Activated CD4-positive, alpha-beta T cell treated with anti-CD3 and anti-CD28 coated beads for 36 hours (primary cell): ENCODE measurements at regions not wholly inside any gene's neighbourhood (a gene's known extent, or its start where the extent isn't known, plus 50 kb on each side); places are given as distances from the start of the nearest gene placed in this dataset.

Experiments used
- ATAC-seq: fragments of 200-7000 bp; cut with Tn5 transposase; one replicate; pipeline ENCODE4 v1.10.0; 2021; ENCODE audit warnings: mild to moderate bottlenecking, moderate library complexity
- CTCF ChIA-PET: fragments of 350-600 bp; sonication (Branson Sonifier 250); formaldehyde crosslinking; loops from one replicate; lab custom pipeline; 2021; ENCODE audit warnings: antibody characterized with exemption; lab: Charles Lee
- POLR2A ChIA-PET: fragments of 350-600 bp; sonication (Branson Sonifier 250); formaldehyde crosslinking; loops from one replicate; lab custom pipeline; 2021; ENCODE audit warnings: antibody characterized with exemption, inconsistent platforms; lab: Charles Lee
- DNase-seq: peaks from one replicate; pipeline ENCODE4 v3.0.0-alpha.2; 2020
- H3K27ac Mint-ChIP-seq: one replicate; pipeline ENCODE4 v1.8.0; 2021; ENCODE audit warnings: mixed read lengths
- H3K27me3 Mint-ChIP-seq: one replicate; pipeline ENCODE4 v1.8.0; 2021; ENCODE audit warnings: mixed read lengths
- H3K36me3 Mint-ChIP-seq: one replicate; pipeline ENCODE4 v1.8.0; 2021; ENCODE audit warnings: low read depth, mixed read lengths
- H3K4me1 Mint-ChIP-seq: one replicate; pipeline ENCODE4 v1.8.0; 2021; ENCODE audit warnings: mixed read lengths
- H3K4me3 Mint-ChIP-seq: one replicate; pipeline ENCODE4 v1.8.0; 2021; ENCODE audit warnings: mild to moderate bottlenecking, moderate library complexity, mixed read lengths
- H3K9me3 Mint-ChIP-seq: one replicate; pipeline ENCODE4 v1.8.0; 2021; ENCODE audit warnings: low read depth, mixed read lengths
- intact Hi-C, 2 experiments: fragments of 100-400 bp; cut with DNase I in 1 of 2; cut with micrococcal nuclease in 1 of 2; formaldehyde crosslinking; loops; one replicate each; pipeline versions ENCODE4 v1.14.2 to v1.15.1; 2022 to 2024; cut with DNase I, micrococcal nuclease

DNA sequence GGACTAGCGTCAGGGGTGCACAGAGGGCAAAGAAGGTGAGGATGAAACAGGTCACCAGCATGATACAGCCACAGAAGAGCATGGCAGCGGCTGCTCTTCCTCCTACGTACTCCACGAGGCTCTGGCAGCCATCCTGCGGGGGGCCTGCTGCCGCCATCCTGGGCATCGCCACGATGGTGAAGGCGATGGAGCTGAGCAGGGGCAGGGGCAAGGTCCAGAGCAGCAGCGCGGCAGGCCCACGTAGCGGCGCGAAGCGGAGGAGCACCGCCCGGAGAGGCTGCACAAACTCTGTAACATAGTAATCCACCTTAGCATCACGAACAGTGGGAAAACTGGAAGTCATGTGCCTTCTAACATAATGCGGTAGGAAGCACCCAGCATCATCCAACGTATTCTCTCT is 491.6 kb downstream of the PYDC2 start:
- no peak overlapping the region for H3K27ac Mint-ChIP-seq
- ATAC-seq: no peak
- H3K36me3 Mint-ChIP-seq: no peaks in the 10 kb centered on the region
- no peak for DNase-seq
- H3K9me3 Mint-ChIP-seq: no peaks in the 10 kb centered on the region
- ChIA-PET POLR2A (no interaction called here), CTCF (no interaction called here)
- H3K27me3 Mint-ChIP-seq: no peaks in the 10 kb centered on the region
- no peak overlapping the region for H3K4me3 Mint-ChIP-seq
- intact Hi-C loops: no loop called here
- no peaks in the 10 kb centered on the region for H3K4me1 Mint-ChIP-seq

DNA sequence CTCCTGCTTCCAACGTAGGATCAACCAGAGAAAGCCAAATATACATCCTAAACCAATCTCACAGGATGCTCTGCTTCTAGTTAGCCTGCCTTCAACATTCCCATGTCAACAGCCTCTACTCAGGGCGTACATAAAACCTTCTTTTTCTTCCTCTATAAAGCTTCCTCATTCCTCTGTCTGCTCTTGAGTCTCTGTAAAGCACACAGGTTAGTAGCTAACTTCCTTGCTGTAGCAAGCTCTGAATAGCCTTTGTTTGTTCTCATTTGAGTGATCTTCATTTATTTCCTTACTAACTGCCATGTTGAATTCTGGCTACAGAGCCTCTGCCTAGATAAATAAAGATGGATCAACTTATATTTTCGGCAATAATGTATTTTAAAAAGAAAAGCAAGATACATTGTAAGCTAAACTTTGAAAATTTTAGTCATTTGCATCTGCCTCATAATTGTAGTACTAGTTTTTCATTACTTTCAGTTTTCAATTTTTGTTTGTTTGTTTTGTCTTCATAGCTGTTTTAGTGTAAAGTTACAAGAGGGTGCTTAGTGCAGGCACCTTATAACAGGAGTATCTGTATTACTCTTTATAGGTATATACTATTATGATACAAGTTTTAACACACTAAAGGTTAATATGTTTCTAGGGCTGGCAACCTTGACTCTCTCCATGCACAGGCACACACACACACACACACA is 498.2 kb downstream of the PYDC2 start:
- H3K36me3 Mint-ChIP-seq: no peaks in the 10 kb centered on the region
- ChIA-PET POLR2A (no interaction called here), CTCF (no interaction called here)
- H3K4me3 Mint-ChIP-seq: no peak overlapping the region
- no peaks in the 10 kb centered on the region for H3K4me1 Mint-ChIP-seq
- no peaks in the 10 kb centered on the region for H3K9me3 Mint-ChIP-seq
- no peak overlapping the region for H3K27ac Mint-ChIP-seq
- ATAC-seq (no peak), DNase-seq (no peak)
- H3K27me3 Mint-ChIP-seq: no peaks in the 10 kb centered on the region
- intact Hi-C loops: no loop called here

DNA sequence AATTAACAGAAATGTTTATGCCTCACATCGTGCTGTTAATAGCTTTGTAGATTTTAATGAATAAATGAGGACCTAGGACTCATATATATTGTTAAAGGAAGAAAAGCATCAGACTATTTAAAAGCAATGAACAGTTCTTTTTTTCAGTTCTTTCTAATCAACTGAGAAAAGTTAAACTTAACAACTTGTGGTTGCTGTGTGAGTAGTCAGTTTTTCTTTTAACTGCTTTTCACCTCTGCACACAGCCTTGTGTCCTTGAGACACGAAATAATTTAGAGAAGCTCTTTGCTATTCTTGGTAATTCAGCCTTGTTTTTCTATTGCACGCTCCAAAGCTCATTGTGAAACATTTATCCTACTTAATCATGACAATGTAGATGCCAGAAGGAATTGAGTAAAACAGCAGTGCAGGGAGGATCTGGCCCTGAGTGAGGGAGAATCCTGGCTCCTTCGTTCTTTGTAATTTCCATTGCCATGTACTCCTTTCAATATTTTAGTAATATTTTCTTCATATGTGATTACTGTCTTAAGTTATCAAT is 499.0 kb downstream of the PYDC2 start:
- no peak overlapping the region for H3K27ac Mint-ChIP-seq
- H3K4me3 Mint-ChIP-seq: no peak overlapping the region
- ATAC-seq (no peak), DNase-seq (no peak)
- ChIA-PET CTCF (no interaction called here), POLR2A (interaction anchor here (0.6 kb wide), 1 partner anchor 254 kb away, joined by 3 read pairs; no protein-coding TSS in a partner anchor)
- no peaks in the 10 kb centered on the region for H3K9me3 Mint-ChIP-seq
- H3K4me1 Mint-ChIP-seq: no peaks in the 10 kb centered on the region
- intact Hi-C loops: no loop called here
- no peaks in the 10 kb centered on the region for H3K27me3 Mint-ChIP-seq
- no peaks in the 10 kb centered on the region for H3K36me3 Mint-ChIP-seq

DNA sequence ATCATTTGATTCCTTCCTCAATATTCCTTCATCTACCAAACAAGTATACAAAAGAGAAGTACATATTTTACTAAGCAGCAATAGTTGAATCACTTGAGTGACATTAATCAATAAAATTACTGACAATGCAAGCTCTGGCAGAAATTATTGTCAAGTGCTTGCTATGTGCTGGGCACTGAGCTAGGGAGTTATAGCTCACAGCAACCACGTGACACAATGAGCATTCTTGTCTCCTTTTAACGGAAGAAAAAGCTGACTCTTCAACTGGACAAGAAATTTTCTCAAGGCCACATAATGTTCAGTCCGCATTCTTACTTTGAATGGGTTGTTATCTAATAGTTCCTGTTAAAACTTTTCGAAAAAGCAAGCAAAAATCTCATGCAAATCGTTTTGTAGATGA is 500.1 kb downstream of the PYDC2 start:
- DNase-seq (no peak), ATAC-seq (no peak)
- H3K36me3 Mint-ChIP-seq: no peaks in the 10 kb centered on the region
- no peaks in the 10 kb centered on the region for H3K9me3 Mint-ChIP-seq
- POLR2A ChIA-PET: no interaction called here
- H3K27me3 Mint-ChIP-seq: no peaks in the 10 kb centered on the region
- intact Hi-C loops: no loop called here
- no peaks in the 10 kb centered on the region for H3K4me1 Mint-ChIP-seq
- H3K4me3 Mint-ChIP-seq: no peak overlapping the region
- H3K27ac Mint-ChIP-seq: no peak overlapping the region
- CTCF ChIA-PET: no interaction called here

DNA sequence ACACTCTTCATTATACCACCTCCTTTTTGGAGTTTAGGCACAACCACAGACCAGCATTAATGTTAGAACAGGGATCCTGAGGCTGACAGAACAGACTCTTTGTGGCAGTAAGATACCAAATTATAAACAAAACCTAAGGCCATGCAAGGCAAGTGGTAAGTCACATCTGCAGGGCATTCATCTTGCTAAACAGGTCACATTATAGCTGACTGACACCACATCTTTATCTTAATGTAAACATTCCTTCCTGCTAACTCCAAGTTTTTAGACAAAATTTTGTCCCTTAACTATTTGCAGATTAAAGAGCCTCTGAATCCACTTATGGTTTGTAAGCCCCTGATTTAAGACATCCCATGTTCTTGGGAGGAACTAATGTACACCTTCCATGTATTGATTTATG is 500.6 kb downstream of the PYDC2 start:
- Mint-ChIP-seq H3K4me3 (no peak overlapping the region), H3K4me1 (no peaks in the 10 kb centered on the region), H3K9me3 (no peaks in the 10 kb centered on the region), H3K27ac (no peak overlapping the region), H3K27me3 (no peaks in the 10 kb centered on the region), H3K36me3 (no peaks in the 10 kb centered on the region)
- intact Hi-C loops: no loop called here
- no peak for DNase-seq
- CTCF ChIA-PET: no interaction called here
- POLR2A ChIA-PET: no interaction called here
- ATAC-seq: no peak

DNA sequence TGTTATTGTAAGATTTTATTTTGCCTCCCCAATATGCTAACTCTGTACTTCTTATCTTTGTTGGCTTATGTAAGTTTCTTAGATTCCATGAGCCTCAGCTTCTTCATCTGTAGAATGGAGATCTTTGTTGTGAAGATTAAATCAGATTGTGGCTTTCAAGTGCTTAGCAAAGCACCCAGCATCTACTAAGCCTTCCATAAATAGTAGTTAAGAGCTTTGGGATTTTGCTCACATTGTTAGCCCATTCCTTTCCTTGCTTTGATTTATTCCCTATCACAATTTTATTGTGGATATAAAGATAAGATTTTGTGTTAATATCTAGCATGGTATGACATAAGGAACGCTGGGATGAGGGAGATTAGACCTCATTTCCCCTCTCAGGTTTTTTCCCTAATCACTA is 501.4 kb downstream of the PYDC2 start:
- no peak overlapping the region for H3K4me3 Mint-ChIP-seq
- CTCF ChIA-PET: no interaction called here
- no peak overlapping the region for H3K27ac Mint-ChIP-seq
- DNase-seq: no peak
- ATAC-seq: no peak
- H3K9me3 Mint-ChIP-seq: no peaks in the 10 kb centered on the region
- no peaks in the 10 kb centered on the region for H3K36me3 Mint-ChIP-seq
- POLR2A ChIA-PET: no interaction called here
- no peaks in the 10 kb centered on the region for H3K27me3 Mint-ChIP-seq
- intact Hi-C loops: no loop called here
- no peaks in the 10 kb centered on the region for H3K4me1 Mint-ChIP-seq

DNA sequence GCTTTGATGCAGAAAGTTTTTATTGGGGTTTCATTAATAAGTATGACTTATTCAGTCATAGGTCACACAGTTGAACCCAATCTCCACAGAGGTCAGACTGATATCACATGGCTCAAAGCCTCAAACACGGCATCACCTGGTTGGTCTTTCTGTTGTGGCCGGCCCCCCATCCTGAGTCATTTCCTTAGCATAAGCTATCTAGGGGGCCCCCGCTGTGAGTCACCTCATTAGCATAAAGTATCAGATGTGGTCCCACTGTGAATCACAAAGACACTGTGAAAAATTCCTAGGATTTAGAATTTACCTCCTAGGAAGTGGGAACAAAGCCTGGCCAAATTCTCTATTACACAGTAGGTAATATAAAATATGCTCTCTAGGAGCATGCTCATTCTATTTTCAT is 502.2 kb downstream of the PYDC2 start:
- H3K4me1 Mint-ChIP-seq: no peaks in the 10 kb centered on the region
- CTCF ChIA-PET: no interaction called here
- H3K27me3 Mint-ChIP-seq: no peaks in the 10 kb centered on the region
- intact Hi-C loops: no loop called here
- POLR2A ChIA-PET: no interaction called here
- ATAC-seq (no peak), DNase-seq (no peak)
- H3K9me3 Mint-ChIP-seq: no peaks in the 10 kb centered on the region
- H3K4me3 Mint-ChIP-seq: no peak overlapping the region
- no peaks in the 10 kb centered on the region for H3K36me3 Mint-ChIP-seq
- no peak overlapping the region for H3K27ac Mint-ChIP-seq

DNA sequence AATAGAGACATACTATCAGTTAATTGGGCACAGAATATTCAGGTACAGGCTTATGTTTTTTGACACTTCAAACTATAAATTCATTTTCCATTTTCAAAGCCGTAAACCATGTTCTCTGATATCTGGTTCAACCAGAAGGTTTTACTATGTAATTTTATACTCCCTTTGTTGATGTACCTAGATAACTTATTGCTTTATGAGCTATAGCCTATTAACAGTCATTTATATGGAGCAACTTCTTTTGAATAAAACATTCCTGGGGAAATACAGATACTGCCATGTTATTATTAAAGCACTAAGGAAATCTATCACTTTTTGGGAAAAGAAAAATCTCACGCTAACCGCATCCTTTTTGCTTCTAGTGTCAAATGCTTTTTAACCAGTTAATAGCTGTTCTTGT is 505.6 kb downstream of the PYDC2 start:
- no peaks in the 10 kb centered on the region for H3K36me3 Mint-ChIP-seq
- CTCF ChIA-PET: no interaction called here

DNA sequence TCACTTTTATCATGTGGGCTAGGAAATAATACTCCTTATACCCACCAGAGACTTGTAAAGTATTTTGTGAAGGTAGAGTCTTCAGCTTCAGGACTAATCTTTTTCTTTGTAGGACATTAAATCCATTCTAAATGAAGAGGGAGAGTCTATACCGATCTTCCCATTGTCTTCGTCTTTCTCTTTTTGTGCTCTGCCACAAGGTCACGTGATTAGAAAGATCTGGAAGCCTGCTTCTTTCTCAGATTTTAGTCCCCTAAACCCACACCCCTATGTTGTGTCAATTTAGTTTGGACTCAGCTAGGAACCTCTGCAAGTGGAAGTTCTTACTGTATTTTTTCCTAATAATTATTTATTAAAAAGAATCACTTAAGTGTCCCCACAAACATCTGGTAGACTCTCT is 507.3 kb downstream of the PYDC2 start:
- Mint-ChIP-seq H3K27ac (no peak overlapping the region), H3K36me3 (no peaks in the 10 kb centered on the region), H3K4me1 (no peaks in the 10 kb centered on the region), H3K27me3 (no peaks in the 10 kb centered on the region), H3K4me3 (no peak overlapping the region), H3K9me3 (no peaks in the 10 kb centered on the region)
- DNase-seq (no peak), ATAC-seq (no peak)
- intact Hi-C loops: no loop called here
- POLR2A ChIA-PET: no interaction called here
- CTCF ChIA-PET: no interaction called here

More for the DNA sequence above, 505.6 kb downstream of the PYDC2 start:
- intact Hi-C loops: no loop called here
- POLR2A ChIA-PET: no interaction called here
- Mint-ChIP-seq H3K4me1 (no peaks in the 10 kb centered on the region), H3K27ac (no peak overlapping the region), H3K4me3 (no peak overlapping the region), H3K9me3 (no peaks in the 10 kb centered on the region), H3K27me3 (no peaks in the 10 kb centered on the region)
- no peak for DNase-seq
- no peak for ATAC-seq

DNA sequence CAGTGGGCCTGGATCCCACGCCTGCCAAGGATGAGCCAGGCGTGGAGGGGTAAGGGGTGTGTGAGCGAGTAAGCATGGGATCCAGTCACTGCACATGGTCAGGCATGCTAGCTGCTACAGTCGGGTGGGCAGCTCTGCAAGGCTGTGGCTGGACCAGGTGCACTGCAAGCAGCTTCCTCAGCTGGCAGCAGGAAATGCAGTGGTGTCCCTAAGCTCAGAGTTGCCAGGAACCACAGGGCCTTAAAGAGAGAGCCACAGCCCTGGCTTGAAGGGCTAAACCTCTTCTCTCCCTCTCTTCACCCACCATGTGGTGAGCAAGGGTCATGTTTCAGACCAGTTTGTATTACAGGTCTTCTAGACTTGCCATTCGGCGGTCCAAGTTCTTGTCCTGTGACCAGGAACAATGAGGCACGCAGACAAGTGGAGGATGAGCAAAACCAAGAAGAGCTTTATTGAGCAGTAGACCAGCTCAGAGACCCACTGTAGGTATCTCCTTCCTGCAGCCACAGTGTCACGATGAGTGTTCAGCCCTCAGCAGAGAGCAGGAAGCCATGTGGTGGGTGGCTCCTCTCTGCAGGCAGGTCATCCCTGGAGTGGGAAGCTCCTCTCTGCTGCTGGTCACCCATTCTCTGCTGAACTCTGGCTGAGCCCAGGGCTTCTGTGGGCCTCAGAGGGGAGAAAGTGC is 511.9 kb downstream of the PYDC2 start:
- CTCF ChIA-PET: interaction anchor here (0.7 kb wide), 1 partner anchor 142 kb away, joined by 3 read pairs; no protein-coding TSS in a partner anchor
- H3K4me1 Mint-ChIP-seq: no peaks in the 10 kb centered on the region
- peaks cover 2% of the 10 kb centered on the region for H3K9me3 Mint-ChIP-seq

DNA sequence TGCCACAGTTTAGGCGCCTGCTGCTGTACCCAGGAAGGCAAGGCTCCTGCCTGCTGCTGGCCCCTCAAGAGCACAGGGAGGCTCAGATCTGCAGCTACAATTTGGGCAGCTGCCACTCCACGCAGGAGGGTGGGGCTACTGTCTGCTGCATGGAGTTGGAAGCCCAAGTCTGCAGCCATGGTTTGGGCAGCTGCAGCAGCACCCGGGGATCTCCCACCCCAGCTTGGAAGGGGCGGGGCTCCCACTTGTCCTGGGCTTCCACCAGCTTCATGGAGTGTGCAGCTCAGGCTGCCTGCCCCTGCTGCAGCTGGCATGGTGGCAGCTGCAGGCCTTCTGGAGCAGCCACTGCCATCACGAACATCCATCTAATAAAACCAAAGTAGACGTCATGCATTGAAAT is 512.9 kb downstream of the PYDC2 start:
- Mint-ChIP-seq H3K9me3 (peaks cover 5% of the 10 kb centered on the region), H3K27ac (no peak overlapping the region), H3K4me3 (no peak overlapping the region), H3K4me1 (no peaks in the 10 kb centered on the region), H3K36me3 (no peaks in the 10 kb centered on the region), H3K27me3 (no peaks in the 10 kb centered on the region)
- DNase-seq: no peak
- POLR2A ChIA-PET: no interaction called here
- intact Hi-C loops: no loop called here
- CTCF ChIA-PET: no interaction called here
- ATAC-seq: no peak

More for the DNA sequence above, 511.9 kb downstream of the PYDC2 start:
- no peak overlapping the region for H3K27ac Mint-ChIP-seq
- POLR2A ChIA-PET: no interaction called here
- no peaks in the 10 kb centered on the region for H3K27me3 Mint-ChIP-seq
- no peak overlapping the region for H3K4me3 Mint-ChIP-seq
- intact Hi-C loops: no loop called here
- ATAC-seq (no peak), DNase-seq (no peak)
- no peaks in the 10 kb centered on the region for H3K36me3 Mint-ChIP-seq

DNA sequence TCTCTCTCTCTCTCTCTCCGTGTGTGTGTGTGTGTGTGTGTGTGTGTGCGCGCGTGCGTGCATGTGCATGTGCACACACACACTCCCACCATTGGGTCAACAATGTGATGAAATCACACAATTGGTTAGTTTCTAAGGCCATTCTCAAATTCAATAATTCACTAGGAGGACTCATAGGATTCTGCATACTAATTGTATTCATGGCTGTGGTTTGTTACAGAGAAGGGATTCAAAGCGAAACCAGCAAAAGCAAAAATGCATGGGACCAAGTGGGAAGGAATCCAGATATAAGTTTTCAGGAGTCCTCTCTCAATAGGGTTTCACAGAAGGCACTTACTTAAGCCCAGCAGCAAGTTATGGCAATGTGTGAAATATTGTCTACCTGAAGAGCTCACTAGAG is 515.0 kb downstream of the PYDC2 start:
- no peak overlapping the region for H3K4me3 Mint-ChIP-seq
- H3K9me3 Mint-ChIP-seq: peaks cover 10% of the 10 kb centered on the region

More for the DNA sequence above, 515.0 kb downstream of the PYDC2 start:
- no peak for DNase-seq
- ATAC-seq: no peak
- Mint-ChIP-seq H3K4me1 (no peaks in the 10 kb centered on the region), H3K36me3 (no peaks in the 10 kb centered on the region), H3K27me3 (no peaks in the 10 kb centered on the region), H3K27ac (no peak overlapping the region)
- intact Hi-C loops: no loop called here
- ChIA-PET POLR2A (no interaction called here), CTCF (interaction anchor here (0.6 kb wide), 1 partner anchor 979 kb away, joined by 4 read pairs; no protein-coding TSS in a partner anchor)
